ENCODE measurements at regions not wholly inside any gene's neighbourhood (a gene's known extent, or its start where the extent isn't known, plus 50 kb on each side); places are given as distances from the start of the nearest gene placed in this dataset.
"Not testable (repeated sequence)": the region's sequence is repeated elsewhere in the genome, so short reads cannot be mapped to it uniquely, and the experiment has no call there.

DNA sequence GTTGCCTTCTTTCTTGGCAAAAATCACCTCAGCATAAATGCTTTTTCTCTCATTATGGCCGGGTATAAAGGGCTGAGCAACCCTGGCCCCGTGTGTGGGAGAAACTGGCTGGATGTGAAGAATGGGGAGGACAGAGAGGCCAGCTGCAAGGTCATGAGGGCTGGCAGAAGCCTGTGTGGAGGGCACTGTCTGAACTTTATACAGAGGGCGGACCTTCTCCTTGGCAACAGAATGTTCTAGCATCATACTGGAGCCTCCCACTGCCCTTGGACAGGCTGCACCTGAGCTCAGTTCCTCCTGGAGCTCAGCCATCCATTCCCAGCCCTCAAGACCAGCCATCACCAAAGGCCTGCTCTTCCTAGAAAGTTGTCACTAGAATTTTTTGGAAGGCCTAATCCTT, 4496.2 kb upstream of the TPTE start:
- DNase-seq; H3K27me3 ChIP-seq (ENCODE audit: insufficient read depth, low read depth); BruUV-seq (replicated peaks); H3K36me3 ChIP-seq (ENCODE audit: low read depth); H2AFZ ChIP-seq; CTCF ChIA-PET; POLR2A ChIA-PET (ENCODE audit: unreplicated experiment); H3K4me2 ChIP-seq; H3K79me2 ChIP-seq (ENCODE audit: low read depth); intact Hi-C loops (cut with micrococcal nuclease; ENCODE audit: unreplicated experiment); H4K20me1 ChIP-seq (ENCODE audit: insufficient read depth); H3K9me3 ChIP-seq (ENCODE audit: insufficient read depth, low read depth); H3K4me1 ChIP-seq (replicated peaks; ENCODE audit: insufficient read depth); H3K9me2 ChIP-seq (ENCODE audit: insufficient read depth); H3K27ac ChIP-seq; H3K4me3 ChIP-seq; H3F3A ChIP-seq (ENCODE audit: insufficient read depth, low read depth): not testable (repeated sequence)

DNA sequence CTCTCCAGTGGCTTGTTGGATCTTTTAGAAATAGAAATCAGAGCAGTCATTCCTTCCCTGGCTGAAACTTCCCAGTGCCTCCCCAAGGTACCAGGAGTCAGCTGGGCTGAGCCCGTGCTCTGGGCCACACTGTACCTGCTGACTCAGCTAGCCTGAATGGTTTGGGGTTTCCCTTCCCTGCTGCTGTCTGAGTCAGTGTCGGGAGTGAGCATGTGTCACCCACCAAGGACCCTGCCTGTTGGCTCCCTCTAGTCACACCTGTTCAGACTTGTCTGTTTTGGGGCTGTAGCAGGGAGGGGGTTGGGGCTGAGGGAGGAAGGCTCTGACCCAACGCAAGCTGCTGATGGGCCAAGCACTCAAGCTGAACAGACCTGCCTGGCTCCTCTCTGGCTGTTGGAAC, 4493.9 kb upstream of the TPTE start:
- CTCF ChIA-PET; H4K20me1 ChIP-seq (ENCODE audit: insufficient read depth); H3K4me2 ChIP-seq; DNase-seq; H3K9me3 ChIP-seq (ENCODE audit: insufficient read depth, low read depth); H3K36me3 ChIP-seq (ENCODE audit: low read depth); H3K9me2 ChIP-seq (ENCODE audit: insufficient read depth); H3K4me3 ChIP-seq; H3K4me1 ChIP-seq (replicated peaks; ENCODE audit: insufficient read depth); BruUV-seq (replicated peaks); POLR2A ChIA-PET (ENCODE audit: unreplicated experiment); H3K79me2 ChIP-seq (ENCODE audit: low read depth); H3F3A ChIP-seq (ENCODE audit: insufficient read depth, low read depth); H2AFZ ChIP-seq; H3K27ac ChIP-seq; H3K27me3 ChIP-seq (ENCODE audit: insufficient read depth, low read depth); intact Hi-C loops (cut with micrococcal nuclease; ENCODE audit: unreplicated experiment): not testable (repeated sequence)

DNA sequence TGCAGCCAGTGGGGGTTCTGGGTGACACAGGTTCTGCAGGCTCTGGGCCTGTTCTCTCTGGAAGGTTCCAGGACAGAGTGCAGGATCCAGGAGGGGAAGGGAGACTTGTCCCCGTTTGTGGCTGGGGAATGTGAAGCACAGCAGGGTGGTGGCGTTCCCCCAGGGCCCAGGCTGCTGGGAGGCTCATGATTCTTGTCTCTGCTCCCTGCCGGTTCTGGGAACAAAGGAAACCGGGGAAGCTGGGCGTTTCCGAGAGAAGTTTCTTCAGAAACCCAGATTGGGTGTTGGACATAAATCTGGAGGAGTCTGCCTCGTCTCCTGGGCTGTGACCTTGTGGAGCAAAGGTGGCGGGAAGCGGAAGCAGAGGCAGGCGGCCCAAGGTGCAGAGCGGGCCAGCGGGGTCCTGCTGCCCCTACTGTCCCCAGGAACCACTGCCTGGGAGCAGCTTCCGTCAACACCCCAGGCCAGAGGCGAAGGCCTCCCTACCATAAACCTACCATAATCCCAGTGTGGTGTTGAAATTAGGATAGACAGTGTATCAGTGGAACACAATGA, 4487.2 kb upstream of the TPTE start:
- intact Hi-C loops (cut with micrococcal nuclease; ENCODE audit: unreplicated experiment); H3K79me2 ChIP-seq (ENCODE audit: low read depth); H3K9me2 ChIP-seq (ENCODE audit: insufficient read depth); H3K27ac ChIP-seq; H3K36me3 ChIP-seq (ENCODE audit: low read depth); POLR2A ChIA-PET (ENCODE audit: unreplicated experiment); H3K9me3 ChIP-seq (ENCODE audit: insufficient read depth, low read depth); H3K4me2 ChIP-seq; DNase-seq; CTCF ChIA-PET; H3F3A ChIP-seq (ENCODE audit: insufficient read depth, low read depth); H4K20me1 ChIP-seq (ENCODE audit: insufficient read depth); BruUV-seq (replicated peaks); H3K27me3 ChIP-seq (ENCODE audit: insufficient read depth, low read depth); H2AFZ ChIP-seq; H3K4me1 ChIP-seq (replicated peaks; ENCODE audit: insufficient read depth); H3K4me3 ChIP-seq: not testable (repeated sequence)

DNA sequence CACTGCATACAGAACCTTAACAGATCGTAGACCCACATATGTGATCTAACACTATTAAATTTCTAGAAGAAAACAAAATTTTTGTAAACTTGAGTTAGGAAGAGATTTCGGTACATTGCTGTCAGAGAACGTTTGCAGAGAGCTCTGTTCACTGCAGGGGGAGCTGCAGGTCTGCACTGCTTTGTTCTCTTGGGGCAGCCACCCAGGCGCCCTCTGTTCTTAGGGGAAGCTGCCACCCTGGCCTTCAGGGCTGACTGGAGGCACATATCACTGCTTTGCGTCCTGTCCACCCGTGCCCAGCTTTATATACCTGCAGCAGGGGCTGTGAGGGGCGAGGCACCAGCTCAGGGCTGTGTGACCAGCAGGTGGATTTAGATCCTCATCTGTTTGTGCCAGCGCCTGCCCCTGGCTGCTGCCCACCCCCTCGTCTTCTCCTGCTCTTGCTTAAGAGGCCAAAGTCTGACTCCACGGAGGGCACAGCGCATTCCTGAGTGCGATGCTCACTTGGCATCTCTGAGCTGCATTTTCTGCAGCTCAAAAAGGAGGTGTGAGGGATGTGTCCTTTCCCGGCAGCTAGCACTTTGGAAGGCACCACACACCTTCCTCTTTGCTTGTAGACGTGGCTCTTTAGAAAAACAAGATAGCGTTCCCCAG, 4486.4 kb upstream of the TPTE start:
- H3K4me1 ChIP-seq (replicated peaks; ENCODE audit: insufficient read depth); H3K9me2 ChIP-seq (ENCODE audit: insufficient read depth); DNase-seq; H2AFZ ChIP-seq; H3K4me3 ChIP-seq; BruUV-seq (replicated peaks); intact Hi-C loops (cut with micrococcal nuclease; ENCODE audit: unreplicated experiment); CTCF ChIA-PET; H3K27me3 ChIP-seq (ENCODE audit: insufficient read depth, low read depth); H3K36me3 ChIP-seq (ENCODE audit: low read depth); H3K27ac ChIP-seq; H3F3A ChIP-seq (ENCODE audit: insufficient read depth, low read depth); POLR2A ChIA-PET (ENCODE audit: unreplicated experiment); H3K9me3 ChIP-seq (ENCODE audit: insufficient read depth, low read depth); H3K79me2 ChIP-seq (ENCODE audit: low read depth); H4K20me1 ChIP-seq (ENCODE audit: insufficient read depth); H3K4me2 ChIP-seq: not testable (repeated sequence)

DNA sequence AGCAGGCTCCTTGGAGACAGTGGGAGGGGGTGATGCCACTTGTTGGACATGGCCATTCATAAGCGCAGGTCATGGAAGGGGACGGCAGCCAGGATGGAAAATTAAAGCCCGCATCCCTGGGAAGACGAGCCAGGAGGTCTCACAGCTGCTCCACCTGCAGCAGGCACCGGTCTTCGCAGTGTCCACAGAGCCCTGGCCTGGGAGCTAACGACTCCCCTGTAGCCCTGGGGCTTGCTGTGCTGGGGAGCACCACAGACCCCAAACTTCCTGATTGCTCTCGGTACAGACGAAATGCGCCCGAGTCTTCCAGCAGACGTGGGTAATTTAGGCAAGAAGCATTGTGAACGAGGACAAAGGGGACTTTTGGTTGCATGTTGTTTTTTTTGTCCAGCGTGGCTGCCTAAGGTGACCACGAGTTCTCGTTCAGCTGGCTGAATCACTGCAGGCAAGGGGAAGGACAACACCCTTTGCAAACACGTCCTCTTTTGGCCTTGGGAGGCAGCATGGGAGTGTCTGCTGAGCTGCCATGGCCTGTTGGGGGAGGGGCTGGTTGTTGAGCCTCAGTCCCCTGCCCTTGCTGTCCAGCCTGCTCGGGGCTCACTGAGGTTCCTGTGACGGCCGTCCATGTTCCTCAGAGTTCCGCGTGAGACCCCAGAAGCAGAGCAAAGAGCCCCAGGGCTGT, 4485.8 kb upstream of the TPTE start:
- H3F3A ChIP-seq (ENCODE audit: insufficient read depth, low read depth); H3K4me3 ChIP-seq; H2AFZ ChIP-seq; H3K36me3 ChIP-seq (ENCODE audit: low read depth); H3K27me3 ChIP-seq (ENCODE audit: insufficient read depth, low read depth); CTCF ChIA-PET; H3K4me2 ChIP-seq; H3K27ac ChIP-seq; H3K79me2 ChIP-seq (ENCODE audit: low read depth); intact Hi-C loops (cut with micrococcal nuclease; ENCODE audit: unreplicated experiment); POLR2A ChIA-PET (ENCODE audit: unreplicated experiment); H3K9me2 ChIP-seq (ENCODE audit: insufficient read depth); H3K9me3 ChIP-seq (ENCODE audit: insufficient read depth, low read depth); DNase-seq; H4K20me1 ChIP-seq (ENCODE audit: insufficient read depth); H3K4me1 ChIP-seq (replicated peaks; ENCODE audit: insufficient read depth); BruUV-seq (replicated peaks): not testable (repeated sequence)

DNA sequence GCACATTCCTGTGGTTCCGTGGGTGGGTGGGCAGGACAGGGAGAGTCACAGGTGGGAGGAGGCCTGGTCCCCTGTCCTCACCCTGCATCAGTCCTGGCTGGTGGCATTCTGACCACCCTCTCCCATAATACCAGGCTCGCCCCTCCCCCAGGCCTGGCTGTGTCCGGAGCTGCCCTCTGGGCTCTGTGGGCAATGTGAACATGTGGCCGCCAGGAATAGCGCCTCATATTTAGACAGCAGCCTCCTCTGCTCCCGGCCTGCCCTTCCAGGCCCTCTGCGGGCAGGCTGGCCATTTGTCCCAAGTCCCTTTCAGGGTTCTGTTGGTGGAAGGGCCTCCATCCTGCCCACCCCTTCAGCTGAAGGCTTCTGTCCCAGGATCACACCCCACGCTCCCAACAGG, 4482.2 kb upstream of the TPTE start:
- H3K4me1 ChIP-seq (replicated peaks; ENCODE audit: insufficient read depth); H2AFZ ChIP-seq; DNase-seq; H3K9me3 ChIP-seq (ENCODE audit: insufficient read depth, low read depth); H3K4me2 ChIP-seq; H3K79me2 ChIP-seq (ENCODE audit: low read depth); H3K9me2 ChIP-seq (ENCODE audit: insufficient read depth); H3K36me3 ChIP-seq (ENCODE audit: low read depth); H3K4me3 ChIP-seq; H4K20me1 ChIP-seq (ENCODE audit: insufficient read depth); BruUV-seq (replicated peaks); intact Hi-C loops (cut with micrococcal nuclease; ENCODE audit: unreplicated experiment); POLR2A ChIA-PET (ENCODE audit: unreplicated experiment); H3K27me3 ChIP-seq (ENCODE audit: insufficient read depth, low read depth); CTCF ChIA-PET; H3F3A ChIP-seq (ENCODE audit: insufficient read depth, low read depth): not testable (repeated sequence)
- H3K27ac ChIP-seq, result 0 out of 2 replicates have a peak overlapping the region, but pooled peaks have one; percentile 55

DNA sequence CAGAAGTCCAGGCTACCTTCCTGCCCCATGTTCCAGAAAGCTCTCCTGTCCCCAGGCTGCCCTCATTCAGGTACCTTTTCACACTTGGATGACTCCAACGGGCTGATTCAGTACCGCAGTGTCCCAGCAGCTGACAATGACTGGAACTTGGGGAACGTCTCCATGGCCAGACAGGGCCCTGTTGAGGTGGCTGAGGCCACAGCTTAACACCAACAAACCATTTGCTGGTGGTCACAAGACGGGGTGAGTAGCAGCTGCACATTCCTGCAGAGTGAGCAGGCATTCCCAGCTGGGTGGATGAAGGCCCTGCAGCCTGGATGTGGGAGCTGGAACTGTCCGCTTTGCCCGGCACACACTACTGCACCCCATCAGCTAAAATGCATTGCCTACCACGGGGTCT, 4481.3 kb upstream of the TPTE start:
- DNase-seq; H3K9me3 ChIP-seq (ENCODE audit: insufficient read depth, low read depth); H3K4me1 ChIP-seq (replicated peaks; ENCODE audit: insufficient read depth); CTCF ChIA-PET; H3K27ac ChIP-seq; H3K4me3 ChIP-seq; H3K36me3 ChIP-seq (ENCODE audit: low read depth); H3F3A ChIP-seq (ENCODE audit: insufficient read depth, low read depth); H3K4me2 ChIP-seq; POLR2A ChIA-PET (ENCODE audit: unreplicated experiment); H2AFZ ChIP-seq; H3K9me2 ChIP-seq (ENCODE audit: insufficient read depth); intact Hi-C loops (cut with micrococcal nuclease; ENCODE audit: unreplicated experiment); H3K27me3 ChIP-seq (ENCODE audit: insufficient read depth, low read depth); BruUV-seq (replicated peaks); H4K20me1 ChIP-seq (ENCODE audit: insufficient read depth); H3K79me2 ChIP-seq (ENCODE audit: low read depth): not testable (repeated sequence)

All from PC-9 (cell line).